GM08714 (cell line): ENCODE measurements at regions not wholly inside any gene's neighbourhood (a gene's known extent, or its start where the extent isn't known, plus 50 kb on each side); places are given as distances from the start of the nearest gene placed in this dataset.

Experiments used
- H3K4me3 ChIP-seq: fragments of 200-500 bp; sonication (Bioruptor generic); 2 replicates; pipeline ENCODE4 v1.5.1; 2014; ENCODE audit warnings: mild to moderate bottlenecking, low read length, inconsistent platforms
- ZNF274 ChIP-seq: IDR thresholded peaks from 2 replicates; pipeline ENCODE4 v1.6.1; 2012; ENCODE audit warnings: mild to moderate bottlenecking, low read depth, low read length

DNA sequence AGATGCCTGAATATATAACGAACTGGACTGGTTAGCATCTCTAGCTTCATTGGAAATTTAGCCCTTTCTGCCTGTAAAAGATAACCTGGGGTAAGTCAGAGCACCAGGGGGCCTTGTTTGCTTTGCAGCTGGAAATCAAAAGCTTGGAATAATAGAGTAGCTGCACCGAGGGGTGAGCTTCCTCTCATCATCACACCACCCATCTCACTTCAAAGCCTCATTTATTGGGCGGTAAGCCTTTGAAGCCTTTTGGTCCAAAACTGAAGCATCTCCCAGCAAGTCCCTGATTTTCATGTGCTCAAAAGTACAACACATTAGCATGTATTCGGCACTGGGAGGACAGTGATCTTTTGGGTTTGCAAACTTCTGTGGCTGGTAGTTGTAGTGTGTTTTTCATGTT is 405.1 kb downstream of the FOXO1 start:
- H3K4me3 ChIP-seq = no peak overlapping the region
- no peak for TF ChIP-seq ZNF274

DNA sequence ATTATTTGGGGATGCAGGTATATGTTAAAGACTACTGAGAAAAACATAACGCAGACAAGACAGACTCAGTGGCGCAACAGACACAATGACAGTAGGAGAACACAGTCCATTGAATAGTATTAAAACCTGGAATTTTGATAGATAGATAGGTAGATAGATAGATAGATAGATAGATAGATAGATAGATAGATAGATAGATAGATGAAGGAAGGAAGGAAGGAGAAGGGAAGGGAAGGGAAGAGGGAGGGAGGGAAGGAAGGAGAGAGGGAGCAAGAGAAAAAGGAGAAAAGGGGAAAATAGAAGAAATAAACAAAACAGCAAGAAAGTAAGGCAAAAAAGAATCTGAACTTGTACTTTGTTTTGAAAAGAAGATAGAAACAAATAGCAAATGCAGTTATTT is 404.5 kb downstream of the FOXO1 start:
- H3K4me3 ChIP-seq = no peak overlapping the region
- no peak for TF ChIP-seq ZNF274

DNA sequence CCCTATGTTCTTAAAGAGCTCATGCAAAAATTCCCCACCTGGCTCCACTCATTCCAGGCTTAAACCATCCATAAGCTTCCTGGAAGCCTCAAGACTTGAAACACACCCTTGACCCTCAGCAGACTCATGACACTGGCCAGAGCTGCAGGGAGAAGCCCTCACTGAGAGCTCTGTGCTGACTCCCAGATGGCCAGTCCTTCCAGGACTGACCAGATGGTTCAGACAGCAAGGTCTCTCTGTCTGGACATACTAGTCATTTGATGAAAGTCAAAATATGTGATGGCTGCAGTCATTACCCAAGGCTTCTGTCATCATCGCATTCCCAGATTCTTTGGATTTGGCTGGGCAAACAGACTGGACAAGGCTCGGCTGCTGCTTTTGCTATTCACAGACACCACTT is 397.4 kb downstream of the FOXO1 start:
- H3K4me3 ChIP-seq = no peak overlapping the region
- TF ChIP-seq ZNF274 = no peak

DNA sequence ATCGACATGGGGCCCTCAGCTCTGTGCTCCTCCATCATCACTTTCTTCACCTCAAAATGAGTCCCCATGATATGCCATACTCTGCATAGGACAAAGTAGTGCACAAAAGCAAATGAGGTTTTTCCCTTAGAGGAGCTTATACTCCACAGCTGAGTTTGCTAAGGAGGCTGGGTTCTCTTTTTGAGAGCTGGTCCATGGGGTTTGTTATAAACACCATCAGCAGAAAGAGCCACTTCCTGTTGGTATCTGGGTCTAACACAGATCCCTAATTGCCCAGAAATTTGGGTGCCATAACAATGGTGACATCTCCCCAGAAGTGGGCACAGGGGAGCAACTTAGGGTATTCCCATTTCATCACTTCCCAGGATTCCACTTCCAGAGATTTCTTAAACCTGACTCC is 395.7 kb downstream of the FOXO1 start:
- no peak for TF ChIP-seq ZNF274
- H3K4me3 ChIP-seq = no peak overlapping the region

DNA sequence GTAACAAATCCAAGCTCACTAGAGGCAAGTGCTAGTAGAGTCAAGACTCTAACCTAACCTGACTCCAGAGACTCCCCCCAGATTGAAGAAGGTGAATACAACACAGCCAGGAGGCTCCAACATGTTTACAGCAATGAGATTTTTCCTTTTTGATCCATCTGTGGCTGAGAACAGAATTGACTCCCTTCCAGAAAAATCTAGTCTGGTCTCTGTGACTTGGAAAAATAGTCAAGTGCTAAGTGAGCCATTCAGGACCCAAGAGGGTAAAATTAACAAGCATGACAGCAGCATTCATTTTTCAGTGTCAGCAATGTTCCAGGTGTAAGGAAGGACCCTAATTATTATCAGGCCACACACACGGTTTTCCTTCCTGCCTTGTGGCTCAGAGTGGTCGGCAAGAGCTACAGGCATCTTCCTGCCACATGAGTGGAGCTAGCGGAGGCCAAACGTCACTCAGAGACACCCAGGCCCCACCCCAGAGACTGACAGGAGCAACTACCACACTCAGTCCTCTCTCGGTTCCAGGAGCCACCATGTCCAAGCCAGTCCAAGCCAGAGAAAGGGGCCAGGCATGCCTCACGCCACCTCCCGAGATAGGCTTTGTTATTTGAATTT is 395.1 kb downstream of the FOXO1 start:
- H3K4me3 ChIP-seq = no peak overlapping the region
- TF ChIP-seq ZNF274 = no peak

DNA sequence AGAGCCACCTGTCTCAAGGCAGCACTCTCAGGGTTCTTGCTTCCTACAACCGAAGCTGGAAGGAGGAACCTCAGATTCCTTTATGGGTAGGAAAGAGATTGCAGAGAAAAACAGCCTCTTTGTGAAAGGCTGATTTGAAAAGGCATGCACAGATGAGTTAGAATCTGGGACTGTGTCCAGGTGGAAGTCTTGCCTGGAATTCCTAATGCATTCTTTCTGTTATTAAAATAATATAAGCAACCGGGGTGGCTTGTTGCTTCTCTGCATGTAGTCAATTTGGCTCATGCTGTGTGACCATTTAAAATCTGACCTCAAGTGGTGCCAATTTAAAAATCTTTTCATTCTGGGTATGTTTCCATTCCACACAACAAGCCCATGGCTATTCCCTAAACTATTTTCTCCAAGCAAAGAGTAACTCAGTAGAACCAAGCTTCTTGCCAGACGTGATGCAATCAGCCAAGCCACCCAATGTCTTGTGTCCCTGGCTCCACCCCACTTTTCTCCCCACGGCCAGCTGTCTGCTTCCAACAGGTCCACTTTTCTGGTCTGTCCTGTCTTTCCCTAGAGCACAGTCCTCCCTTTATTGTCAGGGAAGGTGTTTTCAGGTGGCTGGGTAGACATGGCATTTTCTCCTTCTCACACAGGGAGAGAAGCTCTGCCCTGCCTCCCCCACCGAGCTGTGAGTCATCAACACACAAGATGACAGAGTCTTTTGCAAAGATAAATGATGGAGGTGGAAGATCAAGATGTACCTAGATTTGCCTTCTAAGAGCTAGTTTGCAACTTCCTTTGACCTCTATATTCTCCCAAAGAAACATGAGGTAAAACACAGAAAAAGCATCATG is 394.3 kb downstream of the FOXO1 start:
- H3K4me3 ChIP-seq = no peak overlapping the region
- no peak for TF ChIP-seq ZNF274

DNA sequence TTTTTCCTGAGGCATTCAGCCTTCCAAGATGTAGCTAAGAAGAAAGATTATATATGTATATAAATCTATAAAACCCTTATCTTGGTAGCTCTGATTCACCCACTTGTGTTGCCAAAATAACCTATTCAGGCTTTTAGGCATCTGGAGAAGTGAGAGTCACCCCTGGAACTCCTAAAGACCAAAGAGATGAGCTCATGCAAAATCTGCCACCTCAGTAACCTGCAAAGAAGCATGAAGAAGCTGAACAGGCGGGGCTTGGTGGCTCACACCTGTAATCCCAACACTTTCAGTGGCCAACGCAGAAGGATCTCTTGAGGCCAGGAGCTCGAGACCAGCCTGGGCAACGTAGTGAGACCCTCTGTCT is 393.7 kb downstream of the FOXO1 start:
- H3K4me3 ChIP-seq = no peak overlapping the region
- no peak for TF ChIP-seq ZNF274

DNA sequence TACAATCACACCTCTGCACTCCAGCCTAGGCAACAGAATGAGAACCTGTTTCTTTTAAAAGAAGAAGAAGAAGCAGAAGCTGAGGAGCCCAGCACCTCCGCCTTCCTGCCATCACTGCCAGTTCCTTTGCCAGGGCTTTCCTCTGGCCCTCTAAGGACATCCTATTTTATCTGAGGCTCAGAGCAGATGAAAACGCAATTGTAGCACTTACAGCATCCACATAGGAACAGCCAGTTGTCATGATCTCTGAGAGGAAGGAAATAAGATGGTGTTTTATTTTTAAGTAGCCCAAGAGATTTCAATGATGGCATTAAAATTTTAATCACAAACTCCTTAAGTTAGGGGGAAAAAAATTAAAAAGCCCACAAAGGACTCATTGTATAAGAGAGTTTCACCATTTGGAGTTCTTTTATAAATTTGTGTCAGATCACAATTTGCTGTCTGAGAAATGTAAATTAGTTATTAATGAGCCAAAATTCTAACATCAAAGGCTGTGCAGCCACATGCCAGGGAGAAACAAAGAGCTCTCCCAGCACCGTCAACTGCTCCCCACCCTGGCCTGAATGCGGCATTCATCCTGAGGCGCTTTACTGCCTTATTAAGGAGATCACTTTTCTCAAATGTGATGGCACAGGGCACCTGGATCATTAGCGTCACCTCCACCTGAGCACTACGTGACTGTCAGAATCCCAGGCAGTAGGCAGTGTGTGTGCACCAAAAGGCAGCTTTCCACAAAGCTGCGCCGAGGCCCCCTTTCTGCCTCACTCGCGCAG is 393.0 kb downstream of the FOXO1 start:
- no peak for TF ChIP-seq ZNF274
- H3K4me3 ChIP-seq = no peak overlapping the region

DNA sequence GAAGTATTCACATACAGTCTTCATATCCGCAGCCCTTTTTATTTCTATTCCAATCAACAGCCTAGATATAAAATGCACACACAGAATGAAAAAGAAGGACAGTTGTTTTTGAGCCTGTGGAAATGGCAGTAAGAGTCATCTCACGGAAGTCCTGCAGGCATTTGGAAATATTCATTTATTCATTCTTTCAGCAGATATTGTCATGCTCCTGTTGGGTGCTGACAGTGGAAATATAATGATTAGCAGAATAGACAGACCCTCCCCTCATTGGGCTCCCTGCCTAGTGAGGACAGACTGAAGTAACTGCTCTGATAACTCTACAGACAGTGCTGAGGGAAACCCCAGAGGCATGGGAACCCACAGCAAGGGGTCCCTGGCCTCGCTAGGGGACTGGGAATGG is 392.3 kb downstream of the FOXO1 start:
- H3K4me3 ChIP-seq = no peak overlapping the region
- no peak for TF ChIP-seq ZNF274

DNA sequence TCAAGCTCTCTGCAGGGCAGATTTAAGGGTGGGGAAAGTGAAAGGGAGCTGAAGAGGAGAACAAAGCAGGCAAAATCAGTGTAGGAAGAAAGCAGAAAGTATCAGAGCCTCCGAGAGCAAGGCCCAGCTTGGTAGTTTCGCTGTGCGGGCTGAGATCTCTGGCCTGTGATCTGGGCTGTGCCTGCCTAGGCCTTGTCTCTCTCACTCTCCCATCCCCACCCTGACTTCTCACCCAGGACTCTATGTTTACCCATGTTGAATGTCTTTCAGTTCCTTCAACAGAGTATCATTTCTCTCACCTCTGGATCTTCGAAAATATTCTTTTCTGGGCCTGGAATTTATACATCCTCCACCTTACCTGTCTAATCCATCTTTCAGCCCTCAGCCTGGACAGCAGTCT is 391.3 kb downstream of the FOXO1 start:
- no peak for TF ChIP-seq ZNF274
- H3K4me3 ChIP-seq = no peak overlapping the region

DNA sequence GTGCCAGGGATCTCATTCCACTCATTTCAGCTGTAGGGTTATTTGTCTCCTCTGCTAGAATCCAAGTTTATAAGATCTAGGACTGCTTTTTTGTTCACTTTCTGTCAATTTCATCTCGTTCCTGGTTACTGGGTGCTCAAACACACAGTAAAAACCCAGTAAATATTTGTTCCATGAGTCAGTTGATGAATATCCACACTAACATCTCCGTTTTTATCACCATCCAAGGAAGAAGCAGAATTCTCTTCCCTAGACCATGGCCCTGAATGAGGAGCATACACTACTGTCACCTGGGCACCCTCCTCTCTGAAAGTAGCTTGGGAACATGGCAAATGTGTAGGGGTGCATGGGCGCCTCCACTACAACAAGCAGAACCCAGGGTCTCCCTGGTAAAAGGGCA is 390.8 kb downstream of the FOXO1 start:
- H3K4me3 ChIP-seq = no peak overlapping the region
- no peak for TF ChIP-seq ZNF274

DNA sequence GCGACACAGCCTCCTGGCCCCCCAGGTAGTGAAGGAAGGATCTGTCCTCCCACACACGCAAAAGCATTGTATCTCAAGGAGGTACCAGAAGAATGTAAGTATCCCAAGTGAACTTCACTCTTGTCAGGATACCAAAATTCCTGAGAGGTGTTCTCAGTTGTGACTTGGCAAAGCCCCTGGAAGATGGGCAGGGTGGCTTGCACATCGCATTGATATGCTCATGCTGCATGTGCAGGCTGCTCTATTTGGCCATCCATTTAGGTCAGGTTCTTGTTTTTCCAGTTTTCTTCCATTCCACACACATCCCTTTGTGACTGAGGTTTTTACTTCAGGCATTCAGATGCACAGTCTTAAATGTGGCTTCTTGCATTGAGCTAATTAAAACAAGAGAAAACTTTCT is 382.8 kb downstream of the FOXO1 start:
- TF ChIP-seq ZNF274 = no peak
- H3K4me3 ChIP-seq = no peak overlapping the region

DNA sequence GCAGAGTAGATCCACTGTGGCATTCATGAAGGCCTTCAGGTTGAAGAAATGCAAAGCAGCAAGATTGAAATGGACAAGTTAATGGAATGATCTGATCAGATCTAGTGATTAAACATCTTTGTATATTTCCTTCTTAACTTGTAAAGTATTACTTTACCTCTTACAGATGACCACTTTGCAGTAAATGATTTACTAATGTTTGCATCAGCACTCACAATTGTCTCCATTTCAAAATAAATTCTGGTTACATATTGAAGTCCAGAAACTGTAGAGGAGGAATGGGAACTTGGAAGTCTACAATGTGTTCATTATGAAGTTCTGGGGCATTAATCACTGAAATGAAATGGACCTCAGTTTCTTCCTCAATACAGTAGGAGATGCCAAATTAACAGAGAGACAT is 380.8 kb downstream of the FOXO1 start:
- TF ChIP-seq ZNF274 = no peak
- H3K4me3 ChIP-seq = no peak overlapping the region

DNA sequence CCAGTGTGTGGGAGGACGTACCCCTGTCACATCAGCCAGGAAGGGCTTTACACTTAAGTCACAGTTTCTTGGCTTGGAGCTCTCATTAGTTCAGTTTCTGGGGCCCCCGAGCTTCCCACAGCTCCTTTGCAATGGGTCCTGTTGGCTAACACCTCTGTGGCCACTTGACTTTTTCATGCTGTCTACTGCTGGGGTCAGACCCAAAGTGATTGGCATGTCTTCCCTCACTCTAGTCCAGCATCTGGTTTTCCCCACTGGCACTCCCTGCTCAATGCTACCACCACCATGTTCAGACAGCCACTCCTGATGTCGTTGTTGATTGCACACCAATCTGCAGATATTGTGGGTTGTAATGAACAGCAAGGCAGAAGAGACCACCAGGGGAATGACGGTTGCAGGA is 379.0 kb downstream of the FOXO1 start:
- TF ChIP-seq ZNF274 = no peak
- no peak overlapping the region for H3K4me3 ChIP-seq

DNA sequence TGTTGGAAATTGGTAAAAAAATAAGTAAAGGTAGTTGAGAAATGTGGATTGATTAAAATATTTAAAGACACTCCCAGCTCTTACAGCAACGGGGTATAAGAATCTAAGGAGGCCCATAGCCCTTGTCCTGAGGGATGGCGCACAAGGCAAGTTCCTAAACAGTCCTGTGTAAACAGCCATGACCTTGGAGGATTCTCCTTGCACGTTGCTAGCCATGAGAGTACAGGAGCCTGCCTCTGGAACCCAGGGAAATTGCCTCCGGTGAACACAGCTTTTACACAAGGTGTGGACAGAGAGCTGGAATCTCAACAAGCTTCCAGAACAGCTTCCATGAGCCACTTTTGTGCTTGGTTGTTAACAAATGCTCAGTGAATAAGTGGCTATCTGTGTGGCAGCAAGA is 378.2 kb downstream of the FOXO1 start:
- H3K4me3 ChIP-seq = no peak overlapping the region
- TF ChIP-seq ZNF274 = no peak

DNA sequence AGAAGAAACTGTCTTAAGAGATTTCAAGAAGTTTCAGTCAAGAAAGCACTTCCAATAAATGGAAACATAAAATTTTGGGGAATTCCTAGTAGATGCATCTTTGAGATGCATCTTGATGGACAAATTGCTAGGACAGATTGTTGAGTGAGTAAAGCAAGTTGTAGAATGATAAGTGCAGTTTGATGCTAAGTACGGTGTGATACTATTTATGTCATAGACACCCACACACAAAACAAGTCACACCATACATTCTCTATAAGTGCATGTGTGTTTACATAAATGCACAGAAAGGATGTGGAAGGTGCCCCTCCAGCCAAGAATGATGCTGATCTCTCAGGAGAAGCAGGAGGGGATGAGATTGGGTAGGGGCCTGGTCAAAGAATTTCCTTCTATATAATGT is 375.7 kb downstream of the FOXO1 start:
- TF ChIP-seq ZNF274 = no peak
- H3K4me3 ChIP-seq = no peak overlapping the region
